Stimulated activated CD8-positive, alpha-beta memory T cell treated with anti-CD3 and anti-CD28 coated beads, Interleukin-4, amount 100 ng/mL, for 1 hour (primary cell): ENCODE measurements at regions not wholly inside any gene's neighbourhood (a gene's known extent, or its start where the extent isn't known, plus 50 kb on each side); places are given as distances from the start of the nearest gene placed in this dataset.

Source experiments
- DNase-seq, 2 donors: peaks; one replicate each; pipeline ENCODE4 v3.0.0-alpha.2; 2020; ENCODE audit warnings: low read depth in 2 of 2, low spot score in 1 of 2

DNA sequence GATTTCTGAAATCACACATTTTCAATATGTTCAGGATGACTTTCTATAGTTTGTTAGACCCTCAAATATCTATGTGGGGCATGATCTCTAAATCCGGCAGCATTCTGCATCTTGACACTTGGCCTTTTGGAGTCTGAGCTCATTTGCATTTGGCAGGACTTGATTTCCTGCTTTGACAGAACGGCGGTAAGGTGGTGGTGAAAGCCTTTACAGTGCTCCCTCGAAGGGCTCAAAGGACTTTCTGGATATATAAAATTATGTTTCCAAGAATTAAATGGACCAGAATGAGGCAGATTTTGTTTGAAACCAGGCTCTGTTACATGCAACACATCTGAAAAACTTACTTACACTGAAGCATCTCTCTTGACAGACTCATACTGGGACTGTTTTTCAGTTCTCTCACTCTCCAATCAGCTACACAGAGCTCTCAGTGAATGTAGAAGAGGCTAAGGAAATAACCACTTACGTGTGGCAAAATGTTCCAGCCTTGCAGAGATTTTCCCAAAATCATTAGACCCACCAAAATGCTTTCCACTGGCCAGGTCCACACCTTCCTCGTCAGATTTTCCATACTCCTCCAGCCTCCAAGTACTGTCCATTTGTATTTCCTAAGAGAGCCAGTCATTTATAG is 207.2 kb downstream of the SPRY2 start:
- no peak for DNase-seq

DNA sequence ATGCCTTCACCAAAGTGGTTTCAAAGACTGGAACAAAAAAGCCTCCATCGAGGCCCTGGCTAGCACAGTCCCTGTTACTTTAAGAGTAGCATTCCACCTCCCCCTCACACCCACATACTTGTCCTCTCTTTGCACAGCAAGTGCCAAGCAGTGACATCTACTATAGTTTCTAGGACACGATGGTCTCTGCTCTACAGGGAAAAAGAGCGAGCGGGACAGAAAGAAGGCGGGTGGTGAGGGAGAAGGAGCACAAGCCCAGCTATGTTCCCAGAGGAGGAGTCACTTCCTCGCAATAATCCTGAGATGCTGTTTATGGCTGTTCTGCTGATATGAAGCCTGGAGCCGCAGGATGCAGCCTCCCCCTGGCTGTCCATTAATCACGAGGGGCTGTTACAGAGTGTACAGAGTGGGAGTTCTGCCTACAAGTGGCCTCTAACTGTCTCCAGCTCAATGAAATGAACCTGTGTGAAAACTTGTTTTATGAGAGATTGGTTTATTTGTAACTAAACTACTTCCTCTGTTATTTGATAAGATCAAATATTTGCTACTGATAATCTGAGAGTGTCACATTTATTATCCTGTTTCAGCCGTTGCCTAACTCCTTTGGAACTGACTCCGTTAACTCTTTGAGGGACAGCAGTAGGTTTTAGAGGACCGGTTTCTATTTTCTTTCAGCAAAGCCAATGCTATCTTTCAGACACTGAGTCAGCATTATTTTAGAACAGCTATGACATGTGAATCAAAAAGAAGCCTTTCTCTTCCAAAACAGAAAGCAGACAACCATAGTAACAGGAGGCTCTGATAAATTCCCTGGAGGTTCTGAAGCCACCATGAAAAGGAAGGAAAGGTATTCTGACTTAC is 208.0 kb downstream of the SPRY2 start:
- no peak for DNase-seq

DNA sequence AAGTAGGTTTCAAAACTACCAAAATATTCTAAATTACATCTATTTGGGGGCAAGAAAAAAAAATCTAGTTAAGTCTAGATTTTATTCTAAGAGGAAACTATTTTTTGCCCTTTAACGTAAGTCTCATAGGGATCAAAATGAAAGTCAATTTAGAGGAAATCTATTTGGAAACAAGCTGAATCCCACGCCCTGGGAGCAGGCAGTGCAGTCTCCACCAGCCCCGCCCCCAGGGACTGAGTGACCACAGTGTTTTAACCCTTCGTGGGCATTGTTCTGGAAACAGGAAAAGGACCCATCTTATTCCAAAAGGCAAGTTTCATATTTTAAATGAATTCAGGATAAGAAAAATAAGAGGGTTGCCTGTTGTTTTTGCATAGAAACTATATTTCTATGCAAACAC is 209.7 kb downstream of the SPRY2 start:
- no peak for DNase-seq

DNA sequence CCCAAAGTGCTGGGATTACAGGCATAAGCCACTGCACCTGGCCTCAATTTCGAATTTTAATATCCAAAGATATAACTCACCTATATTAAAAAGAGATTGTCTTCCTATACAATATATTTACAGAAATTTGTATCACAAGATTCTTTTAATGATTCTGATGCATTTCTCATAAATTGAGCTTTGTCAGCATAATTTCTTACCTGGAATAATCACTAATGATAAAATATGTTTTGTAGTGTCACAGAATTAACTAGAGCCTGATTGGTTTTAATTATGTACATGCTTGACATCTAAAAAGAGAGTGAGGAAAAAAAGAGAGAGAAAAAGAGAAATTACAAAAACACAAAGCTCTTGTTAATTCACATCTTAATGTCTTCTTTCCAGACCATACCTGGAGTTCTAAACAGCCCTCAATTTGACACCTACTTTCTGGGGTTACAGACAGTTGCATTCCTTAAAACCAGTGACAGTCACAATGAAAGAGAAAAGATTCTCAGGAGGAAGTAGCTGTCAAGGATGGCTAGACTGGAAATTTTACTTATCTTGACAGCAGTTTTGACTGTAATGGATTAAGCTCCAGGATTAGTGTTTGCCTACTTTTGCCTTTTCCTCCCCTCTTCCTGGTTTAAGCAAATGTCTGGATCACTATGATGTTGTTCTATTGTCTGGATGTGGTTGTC is 214.4 kb downstream of the SPRY2 start:
- no peak for DNase-seq

DNA sequence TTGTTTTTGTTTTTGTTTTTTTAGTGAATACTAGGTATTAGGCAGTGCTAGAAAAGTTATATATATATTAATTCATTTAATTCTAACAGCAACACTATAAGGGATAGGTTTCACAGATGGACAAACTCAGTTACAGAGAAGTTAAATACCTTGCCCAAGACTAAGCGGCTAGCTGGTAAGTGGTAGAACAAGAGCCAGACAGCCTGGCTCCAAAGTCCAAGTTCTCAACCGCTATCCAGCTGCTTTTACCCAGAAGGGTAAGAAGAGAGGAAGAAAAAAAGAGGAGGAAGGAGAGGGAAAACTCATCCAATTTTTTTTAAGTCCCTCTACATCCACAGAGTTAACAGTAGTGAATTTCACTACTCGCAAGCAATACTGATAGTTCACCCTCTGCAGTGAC is 217.0 kb downstream of the SPRY2 start:
- DNase-seq, result no peak

DNA sequence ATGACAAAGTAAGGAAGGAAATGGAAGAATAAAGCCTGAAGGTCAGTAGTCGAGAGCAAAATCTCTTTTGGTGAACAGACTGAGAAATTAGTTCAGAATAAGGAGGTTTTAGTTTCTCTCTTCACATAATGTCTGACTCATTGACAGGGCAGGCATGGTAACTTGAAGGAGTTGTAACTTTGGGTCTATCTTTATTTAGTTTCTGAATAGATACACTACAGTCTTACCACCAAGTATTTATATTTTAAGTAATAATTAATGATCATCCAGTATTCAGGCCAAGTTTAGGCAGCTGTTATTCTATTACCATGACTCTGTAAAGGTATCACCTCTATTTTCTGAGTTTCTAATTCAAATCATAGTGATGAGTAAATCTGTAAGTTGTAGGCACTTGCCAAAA is 219.9 kb downstream of the SPRY2 start:
- DNase-seq, result no peak

DNA sequence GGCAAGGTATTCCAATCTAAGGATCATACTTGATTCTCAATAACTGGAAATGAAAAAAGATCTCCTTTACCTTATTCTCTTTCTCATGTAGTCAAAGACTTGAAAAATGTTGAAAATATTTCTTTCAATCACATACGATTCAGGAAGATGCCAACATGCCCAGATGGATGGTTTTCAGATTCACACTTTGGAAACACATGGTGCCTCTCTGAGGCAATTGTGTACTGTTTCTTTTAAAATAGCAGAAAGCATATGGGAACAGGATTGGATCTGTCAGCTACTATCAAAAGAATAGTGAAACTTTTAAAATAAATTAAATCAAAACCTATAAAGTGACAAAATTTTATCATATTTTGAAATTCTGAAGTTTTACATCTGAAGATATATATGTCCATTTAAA is 222.4 kb downstream of the SPRY2 start:
- DNase-seq, result no peak

DNA sequence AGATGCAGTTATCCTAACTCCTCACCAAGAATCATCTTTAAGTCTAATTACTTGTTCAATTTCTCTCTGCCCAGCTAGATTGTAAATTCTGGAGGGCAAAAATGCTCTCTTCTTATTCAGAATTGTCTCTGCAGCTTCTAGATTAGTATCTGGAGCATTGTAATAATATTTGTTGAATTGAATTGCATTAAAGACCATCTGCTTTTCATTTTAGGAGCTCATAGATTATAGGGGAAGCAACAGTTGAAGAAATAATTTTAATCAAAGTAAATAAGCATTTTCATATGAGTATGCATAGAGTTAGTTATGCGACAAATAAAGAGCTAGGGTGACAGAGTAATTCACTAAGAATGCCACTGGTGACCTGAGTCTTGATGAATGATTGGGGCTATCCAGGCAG is 222.8 kb downstream of the SPRY2 start:
- no peak for DNase-seq

DNA sequence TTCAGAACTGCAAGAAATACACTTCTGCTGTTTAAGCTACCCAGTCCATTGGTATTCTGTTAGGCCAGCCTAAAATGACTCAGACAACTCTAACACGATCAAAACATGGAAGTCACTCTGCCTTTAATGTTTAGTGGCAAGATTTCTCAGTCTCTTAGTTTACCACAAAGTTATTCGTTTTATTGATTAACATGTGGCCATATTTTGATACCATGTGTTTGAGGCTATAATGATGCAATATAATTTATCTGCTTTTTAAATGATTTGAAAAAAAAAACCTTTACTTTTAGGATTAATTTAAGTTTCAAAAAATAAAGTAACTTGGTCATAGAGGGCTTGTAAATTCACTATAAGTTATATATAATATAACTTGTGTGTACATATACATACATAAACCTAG is 223.4 kb downstream of the SPRY2 start:
- no peak for DNase-seq

DNA sequence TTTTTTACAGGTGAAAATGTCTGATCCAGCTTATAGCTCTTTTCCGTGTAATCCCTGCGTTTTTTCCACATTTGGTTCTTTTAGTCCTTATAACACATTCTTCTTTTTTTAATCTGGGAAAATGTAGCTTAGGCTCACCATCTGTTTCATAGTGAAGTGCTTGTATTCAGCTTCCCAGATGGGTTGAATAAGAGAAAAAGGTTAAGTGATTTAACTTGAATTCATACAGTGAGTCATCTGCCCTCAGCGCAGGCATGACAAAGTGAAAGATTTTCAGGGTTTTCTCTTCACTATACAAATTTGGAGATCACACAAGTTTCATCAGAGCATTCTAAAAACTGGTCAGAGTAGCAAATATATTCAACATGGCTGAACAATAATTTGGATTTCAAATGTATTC is 224.8 kb downstream of the SPRY2 start:
- no peak for DNase-seq

DNA sequence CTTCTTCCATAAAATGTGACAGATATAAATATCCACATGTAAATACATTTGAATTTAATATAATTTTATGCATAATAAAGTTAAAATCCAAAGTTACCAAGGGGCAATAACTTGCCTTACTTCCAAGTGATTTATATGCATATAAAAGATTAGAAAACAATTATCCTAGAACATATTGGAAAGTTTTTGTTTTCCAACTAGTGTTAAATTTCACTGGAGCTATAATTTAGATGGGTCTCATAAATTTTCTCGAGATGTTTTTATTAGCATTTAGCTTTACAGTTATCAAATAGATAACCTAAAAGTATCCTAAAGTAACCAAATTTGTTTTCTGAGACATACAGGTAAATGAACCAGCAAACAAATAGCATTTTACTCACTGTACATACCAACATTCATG is 225.3 kb downstream of the SPRY2 start:
- no peak for DNase-seq

DNA sequence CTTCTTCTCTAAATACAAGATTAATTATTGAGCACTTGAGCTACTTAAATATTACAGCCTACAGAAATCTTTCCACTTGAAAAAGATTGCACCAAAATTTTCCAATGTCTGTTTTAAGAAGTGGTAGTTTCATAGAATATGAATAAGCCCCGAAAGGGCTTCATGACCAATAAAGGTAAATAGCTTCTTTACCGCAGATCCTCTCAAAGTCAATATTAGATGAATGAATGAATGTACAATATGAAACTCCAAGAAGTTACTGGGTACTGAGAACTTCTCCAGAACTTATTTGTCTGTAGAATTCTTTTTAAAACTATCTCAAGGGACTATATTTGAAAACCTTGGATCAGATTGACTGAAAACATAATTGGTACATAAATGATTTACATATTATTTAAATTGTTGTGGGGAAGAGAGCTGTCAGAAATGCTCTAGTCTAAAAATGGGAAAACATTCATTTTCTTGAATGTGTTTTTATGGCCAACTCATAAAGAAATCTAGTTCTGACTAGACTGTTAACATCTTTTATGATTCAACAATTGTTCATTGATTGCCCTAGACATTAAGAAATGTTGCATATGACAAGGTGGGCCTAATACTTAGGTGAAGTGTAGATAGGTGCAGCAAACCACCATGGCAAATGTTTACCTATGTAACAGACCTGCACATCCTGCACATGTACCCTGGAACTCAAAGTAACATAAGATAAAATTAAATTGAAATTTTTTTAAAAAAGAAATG is 227.0 kb downstream of the SPRY2 start:
- no peak for DNase-seq

DNA sequence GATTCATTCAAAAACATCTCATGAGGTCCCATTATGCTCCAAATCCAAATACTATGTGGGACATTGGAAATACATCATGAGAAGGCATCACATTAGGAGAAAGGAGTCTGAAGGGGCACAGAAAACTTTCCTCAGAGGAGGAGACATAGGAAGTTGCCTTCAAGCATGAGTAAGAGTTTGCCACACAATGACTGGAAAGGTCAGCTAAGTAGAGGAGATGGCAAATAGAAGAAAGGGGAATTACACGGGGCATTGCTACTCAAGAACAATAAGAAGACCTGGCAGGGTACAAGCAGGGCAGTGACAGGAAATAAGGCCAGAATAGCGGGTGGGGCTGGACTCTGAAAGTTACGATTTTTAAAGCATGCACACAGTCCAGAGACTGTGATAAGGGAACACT is 231.6 kb downstream of the SPRY2 start:
- no peak for DNase-seq

DNA sequence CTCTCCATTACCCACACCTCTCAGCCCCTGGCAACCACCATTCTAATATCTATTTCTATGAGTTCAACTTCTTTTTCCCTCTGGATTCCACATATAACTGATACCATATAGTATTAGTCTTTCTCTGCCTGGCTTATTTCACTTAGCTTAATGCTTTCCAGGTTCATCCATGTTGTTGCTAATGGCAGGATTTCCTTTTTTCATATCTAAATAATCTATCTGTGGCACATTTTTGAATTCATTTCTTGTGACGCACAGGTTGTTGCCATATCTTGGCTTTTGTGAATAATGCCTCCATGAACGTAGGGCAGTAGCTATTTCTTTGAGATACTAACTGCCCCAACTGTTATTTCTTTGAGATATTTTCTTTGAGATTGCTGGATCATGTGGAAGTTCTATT is 235.6 kb downstream of the SPRY2 start:
- DNase-seq, result no peak

DNA sequence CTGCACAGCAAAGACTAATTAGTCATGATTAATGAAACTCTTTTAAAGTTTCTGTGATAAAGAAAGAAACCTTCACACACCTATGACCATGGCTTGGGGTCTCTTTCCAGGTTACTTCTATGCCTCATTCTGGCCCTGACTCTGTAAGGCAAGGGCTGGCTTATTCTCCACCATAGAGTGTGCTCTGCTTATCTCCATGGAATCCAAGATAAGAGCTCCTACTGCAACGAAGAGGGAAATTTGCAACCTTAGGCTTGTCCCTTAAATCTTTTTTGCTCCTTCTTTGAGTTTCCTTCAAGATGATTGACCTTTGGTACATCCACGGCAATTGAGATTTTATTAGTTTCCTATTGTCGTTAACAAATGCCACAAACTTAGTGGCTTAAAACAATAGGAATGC is 239.9 kb downstream of the SPRY2 start:
- DNase-seq, result no peak

DNA sequence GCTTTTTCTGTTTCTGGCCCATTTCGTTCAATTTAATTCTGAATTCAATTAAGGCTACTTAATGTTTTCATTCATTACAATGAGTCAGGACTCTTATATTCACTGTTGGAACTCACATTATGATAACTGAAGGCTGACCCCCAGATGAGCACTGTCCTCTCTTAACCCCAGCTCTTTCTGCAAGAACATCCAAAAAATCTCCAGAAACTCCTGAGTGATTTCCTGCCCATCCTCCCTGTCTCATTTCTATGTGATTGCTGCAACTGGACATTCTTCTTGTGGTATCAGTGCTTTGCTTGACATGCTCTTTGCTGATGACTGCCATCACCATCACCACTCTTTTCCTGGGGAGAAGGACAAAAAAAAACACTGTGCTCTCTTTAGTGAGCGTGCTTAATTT is 240.3 kb downstream of the SPRY2 start:
- DNase-seq, result no peak

DNA sequence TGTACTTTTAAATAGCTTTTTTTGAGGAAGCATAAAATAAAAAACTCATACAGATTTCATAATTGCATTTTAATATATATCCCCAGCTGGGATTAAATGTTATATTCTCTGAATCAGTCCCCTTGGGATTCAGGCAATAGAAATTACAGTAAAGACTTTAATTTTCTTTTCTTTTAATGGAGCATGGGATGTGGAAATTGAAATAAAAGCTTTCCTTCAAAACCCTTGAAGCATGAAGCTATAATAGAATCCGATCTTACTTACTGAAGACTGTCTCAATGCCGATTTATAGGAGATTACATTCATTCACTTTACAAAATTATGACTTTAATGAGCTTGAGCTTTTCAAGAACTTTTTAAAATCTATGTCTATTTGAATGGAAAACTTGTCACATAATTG is 243.4 kb downstream of the SPRY2 start:
- no peak for DNase-seq

DNA sequence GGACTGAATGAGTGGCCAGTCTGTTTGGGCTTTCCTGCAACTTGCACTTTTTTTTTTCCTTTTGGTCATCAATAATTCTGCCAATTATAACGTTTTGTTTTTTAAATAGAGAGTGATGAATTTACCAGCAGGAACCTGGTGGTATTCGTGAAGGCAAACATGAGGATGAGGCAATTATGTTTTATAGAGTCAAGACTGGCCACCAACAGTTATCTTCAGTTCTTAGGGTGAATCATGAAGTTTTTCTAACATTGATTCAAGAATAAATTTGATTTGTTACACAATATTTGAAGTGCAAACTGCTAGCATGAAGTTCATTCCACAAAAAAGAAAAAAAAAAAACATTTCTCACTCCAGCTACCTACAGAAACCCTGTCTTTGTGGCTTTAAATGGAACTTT is 244.5 kb downstream of the SPRY2 start:
- DNase-seq, result no peak

DNA sequence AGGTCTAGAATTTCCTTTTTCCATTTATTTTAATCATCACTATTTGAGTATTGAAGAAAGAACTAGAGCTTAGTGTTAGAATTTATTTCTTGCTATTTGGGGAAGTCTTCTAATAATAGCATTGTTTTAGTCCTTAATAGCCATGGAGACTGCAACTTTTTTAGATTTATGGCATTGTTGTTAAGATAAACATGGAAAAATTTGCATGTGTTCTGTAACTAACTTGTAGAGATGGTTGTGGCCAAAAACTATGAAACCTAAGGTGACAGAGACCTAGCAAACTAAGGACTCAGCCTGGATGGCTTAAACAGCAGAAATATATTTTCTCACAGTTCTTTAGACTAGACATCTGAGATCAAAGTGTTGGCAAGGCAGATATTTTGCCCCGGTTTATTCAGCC is 246.4 kb downstream of the SPRY2 start:
- no peak for DNase-seq

DNA sequence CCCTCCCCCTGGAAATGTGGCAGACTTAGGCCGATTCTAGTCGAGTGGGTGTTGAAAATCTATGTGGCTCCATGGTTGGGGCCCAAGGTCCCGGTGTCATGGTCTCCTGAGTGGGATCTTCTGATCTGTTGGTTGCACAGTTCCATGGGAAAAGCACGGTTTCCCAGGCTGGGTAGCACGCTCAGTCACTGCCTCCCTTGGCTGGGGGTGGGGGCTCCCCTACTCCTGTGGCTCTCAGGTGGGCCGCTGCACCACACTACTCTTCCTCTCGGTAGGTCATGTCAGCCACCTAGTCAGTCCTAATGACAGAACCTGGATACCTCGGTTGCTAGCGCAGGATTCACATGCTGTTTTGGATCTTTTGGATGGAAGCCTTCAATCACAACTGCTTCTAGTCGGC is 247.0 kb downstream of the SPRY2 start:
- no peak for DNase-seq

DNA sequence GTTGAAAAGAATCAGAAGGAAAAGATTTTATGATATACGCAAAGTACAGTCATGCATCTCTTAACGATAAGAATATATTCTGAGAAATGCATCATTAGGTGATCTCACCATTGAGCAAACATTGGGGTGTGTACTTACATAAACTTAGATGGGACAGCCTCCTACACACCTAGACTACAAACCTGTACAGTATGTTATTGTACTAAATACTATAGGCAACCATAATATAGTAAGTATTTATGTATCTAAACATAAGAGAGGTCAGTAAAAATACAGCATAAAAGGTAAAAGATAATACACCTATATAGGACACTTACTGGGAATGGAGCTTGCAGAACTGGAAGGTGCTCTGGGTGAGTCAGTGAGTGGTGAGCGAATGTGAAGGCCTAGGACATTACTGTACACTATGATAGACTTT is 254.6 kb downstream of the SPRY2 start:
- DNase-seq, result no peak
